H1 (cell line): ENCODE measurements at regions not wholly inside any gene's neighbourhood (a gene's known extent, or its start where the extent isn't known, plus 50 kb on each side); places are given as distances from the start of the nearest gene placed in this dataset.

ENCODE experiments used
- CTCF ChIA-PET: fragments of 300-600 bp; sonication (Branson Sonifier 250); formaldehyde crosslinking; loops from one replicate; lab custom pipeline; 2021; ENCODE audit not compliant: partially characterized antibody; lab: Charles Lee
- POLR2A ChIA-PET: fragments of 300-600 bp; sonication (Branson Sonifier 250); formaldehyde crosslinking; loops from one replicate; lab custom pipeline; 2021; ENCODE audit warnings: inconsistent platforms; ENCODE audit not compliant: partially characterized antibody; lab: Charles Lee
- DNase-seq, 2 experiments: peaks; one replicate each; pipeline versions ENCODE4 v3.0.0 to v3.0.0-alpha.2; 2010 to 2022; ENCODE audit warnings: low spot score in 2 of 2, low read depth in 1 of 2, mixed read lengths in 1 of 2
- FAIRE-seq: peaks from 2 replicates; lab custom pipeline; 2011; peaks lifted over from hg19 to GRCh38; lab: Jason Lieb, UNC
- H2AFZ ChIP-seq: 2 replicates; pipeline ENCODE4 v1.8.1; 2012; ENCODE audit warnings: low read length, inconsistent platforms
- H2AK5ac ChIP-seq: 2 replicates; pipeline ENCODE4 v1.6.1; 2013; ENCODE audit warnings: low read depth, low read length
- H2BK120ac ChIP-seq: replicated peaks from 2 replicates; pipeline ENCODE3; 2013; ENCODE audit warnings: low read depth, low read length, inconsistent platforms
- H2BK12ac ChIP-seq: 2 replicates; pipeline ENCODE4 v1.6.1; 2013; ENCODE audit warnings: low read depth, low read length
- H2BK15ac ChIP-seq: 2 replicates; pipeline ENCODE4 v1.6.1; 2013; ENCODE audit warnings: low read length
- H2BK20ac ChIP-seq: 2 replicates; pipeline ENCODE4 v1.6.1; 2013; ENCODE audit warnings: low read length
- H2BK5ac ChIP-seq: 2 replicates; pipeline ENCODE4 v1.6.1; 2013; ENCODE audit warnings: low read depth, low read length
- H3K14ac ChIP-seq: 2 replicates; pipeline ENCODE4 v1.6.1; 2013; ENCODE audit warnings: inconsistent platforms; ENCODE audit not compliant: insufficient read length
- H3K18ac ChIP-seq: 2 replicates; pipeline ENCODE4 v1.6.1; 2013; ENCODE audit warnings: low read length; ENCODE audit errors: extremely low read depth
- H3K23ac ChIP-seq: 2 replicates; pipeline ENCODE4 v1.6.1; 2013; ENCODE audit warnings: inconsistent platforms; ENCODE audit not compliant: insufficient read length
- H3K23me2 ChIP-seq: 2 replicates; pipeline ENCODE4 v1.6.1; 2013; ENCODE audit warnings: low read depth, low read length
- H3K27ac ChIP-seq: 2 replicates; pipeline ENCODE4 v1.6.1; 2011; ENCODE audit warnings: low read depth, low read length, inconsistent platforms
- H3K27me3 ChIP-seq, 4 experiments: replicated peaks in 1 of 4; 1 replicate in 1 of 4; 2 replicates in 3 of 4; pipeline versions ENCODE4 v1.6.1 to v1.8.1; 2011 to 2013; ENCODE audit warnings: low read length in 3 of 4, mild to moderate bottlenecking in 3 of 4, inconsistent platforms in 2 of 4, mixed read lengths in 2 of 4, moderate library complexity in 1 of 4; ENCODE audit not compliant: control insufficient read depth in 3 of 4, insufficient read depth in 3 of 4; ENCODE audit errors: extremely low read depth in 1 of 4
- H3K36me3 ChIP-seq, 4 experiments: 2 replicates each; pipeline versions ENCODE4 v1.6.1 to v1.8.1; 2011 to 2013; ENCODE audit warnings: mild to moderate bottlenecking in 4 of 4, low read length in 3 of 4, moderate library complexity in 2 of 4, control low read depth in 1 of 4, inconsistent platforms in 1 of 4; ENCODE audit not compliant: insufficient read depth in 4 of 4, control insufficient read depth in 2 of 4
- H3K4ac ChIP-seq: replicated peaks from 2 replicates; pipeline ENCODE3; 2013; ENCODE audit warnings: low read length, low read depth, mixed read lengths, inconsistent platforms; ENCODE audit not compliant: insufficient read length
- H3K4me1 ChIP-seq, 4 experiments: replicated peaks in 1 of 4; 1 replicate in 1 of 4; 2 replicates in 3 of 4; pipeline versions ENCODE4 v1.6.1 to v1.8.1; 2011 to 2013; ENCODE audit warnings: low read length in 3 of 4, inconsistent platforms in 2 of 4, mixed read lengths in 1 of 4; ENCODE audit not compliant: insufficient read depth in 4 of 4, control insufficient read depth in 3 of 4
- H3K4me2 ChIP-seq, 2 experiments: 2 replicates each; pipeline versions ENCODE4 v1.6.1 to v1.8.1; 2011 to 2013; ENCODE audit warnings: low read depth in 2 of 2, low read length in 2 of 2, control low read depth in 1 of 2, inconsistent platforms in 1 of 2, mild to moderate bottlenecking in 1 of 2; ENCODE audit not compliant: insufficient read depth in 1 of 2
- H3K4me3 ChIP-seq, 4 experiments: fragments of 200-600, 300-600 bp in 1 of 4; sonication (generic), shearing (Covaris generic), sonication (Bioruptor Twin) in 1 of 4; 2 replicates each; pipeline versions ENCODE4 v1.5.1 to v1.8.1; 2011 to 2016; ENCODE audit warnings: low read length in 4 of 4, low read depth in 3 of 4, control low read depth in 2 of 4, inconsistent platforms in 2 of 4, mild to moderate bottlenecking in 2 of 4, mixed read lengths in 1 of 4, moderate library complexity in 1 of 4; ENCODE audit not compliant: insufficient read depth in 2 of 4; ENCODE audit errors: extremely low read depth in 1 of 4
- H3K56ac ChIP-seq: replicated peaks from 2 replicates; pipeline ENCODE3; 2013; ENCODE audit warnings: low read depth, mild to moderate bottlenecking, mixed read lengths, low read length, inconsistent platforms; ENCODE audit not compliant: insufficient read length
- H3K79me1 ChIP-seq: 2 replicates; pipeline ENCODE4 v1.6.1; 2013; ENCODE audit warnings: low read depth, low read length, control low read depth
- H3K79me2 ChIP-seq, 2 experiments: 2 replicates each; pipeline versions ENCODE4 v1.6.1 to v1.8.1; 2012 to 2013; ENCODE audit warnings: low read length in 2 of 2, mild to moderate bottlenecking in 2 of 2, inconsistent platforms in 1 of 2; ENCODE audit not compliant: insufficient read depth in 2 of 2, control insufficient read depth in 1 of 2
- H3K9ac ChIP-seq, 4 experiments: replicated peaks in 1 of 4; 1 replicate in 1 of 4; 2 replicates in 3 of 4; pipeline versions ENCODE4 v1.6.1 to v1.8.1; 2011 to 2013; ENCODE audit warnings: low read depth in 3 of 4, low read length in 3 of 4, control low read depth in 2 of 4, mild to moderate bottlenecking in 2 of 4, moderate library complexity in 2 of 4, inconsistent platforms in 1 of 4; ENCODE audit errors: extremely low read depth in 1 of 4
- H3K9me3 ChIP-seq, 2 experiments: 2 replicates each; pipeline versions ENCODE4 v1.6.1 to v1.8.1; 2012 to 2013; ENCODE audit warnings: mild to moderate bottlenecking in 2 of 2, moderate library complexity in 2 of 2, control low read depth in 1 of 2, inconsistent platforms in 1 of 2, low read depth in 1 of 2, low read length in 1 of 2, mixed read lengths in 1 of 2; ENCODE audit not compliant: insufficient read depth in 2 of 2
- H4K20me1 ChIP-seq, 2 experiments: replicated peaks in 1 of 2; 2 replicates each; pipeline versions ENCODE3 to v1.8.1; 2011 to 2013; ENCODE audit warnings: inconsistent platforms in 2 of 2, low read length in 2 of 2, mild to moderate bottlenecking in 1 of 2; ENCODE audit not compliant: insufficient read depth in 2 of 2, control insufficient read depth in 1 of 2
- H4K5ac ChIP-seq: 2 replicates; pipeline ENCODE4 v1.6.1; 2013; ENCODE audit warnings: low read length, low read depth, mixed read lengths, inconsistent platforms; ENCODE audit not compliant: insufficient read length
- H4K8ac ChIP-seq: 2 replicates; pipeline ENCODE4 v1.8.0; 2013; ENCODE audit warnings: mild to moderate bottlenecking, moderate library complexity, low read length, inconsistent platforms; ENCODE audit not compliant: insufficient read depth; ENCODE audit errors: extremely low read depth
- H4K91ac ChIP-seq: replicated peaks from 2 replicates; pipeline ENCODE3; 2013; ENCODE audit warnings: low read length, mixed read lengths, inconsistent platforms; ENCODE audit not compliant: insufficient read length
- BACH1 ChIP-seq: IDR thresholded peaks from 2 replicates; pipeline ENCODE4 v1.6.1; 2012; ENCODE audit warnings: low read length, improper control_type of control experiment
- GABPA ChIP-seq: IDR thresholded peaks from 2 replicates; pipeline ENCODE4 v1.6.1; 2011; ENCODE audit warnings: mild to moderate bottlenecking, low read length, moderate library complexity, borderline replicate concordance; ENCODE audit not compliant: insufficient read depth
- GTF2F1 ChIP-seq: IDR thresholded peaks from 2 replicates; pipeline ENCODE4 v1.6.1; 2012; ENCODE audit warnings: low read depth, low read length, improper control_type of control experiment, borderline replicate concordance
- HDAC2 ChIP-seq, 2 experiments: fragments of 300-600 bp in 1 of 2; sonication (generic) in 1 of 2; IDR thresholded peaks; 2 replicates each; pipeline ENCODE4 v1.6.1; 2011 to 2012; ENCODE audit warnings: low read depth in 2 of 2, low read length in 2 of 2, mild to moderate bottlenecking in 2 of 2, moderate library complexity in 2 of 2, borderline replicate concordance in 1 of 2, inconsistent platforms in 1 of 2
- HDAC6 ChIP-seq: IDR thresholded peaks from one replicate; pipeline ENCODE4 v1.7.1; 2012; ENCODE audit warnings: low read depth, mild to moderate bottlenecking, inconsistent platforms, low read length, moderate library complexity
- KDM5A ChIP-seq: fragments of 200-600 bp; IDR thresholded peaks from 2 replicates; pipeline ENCODE4 v1.7.1; 2012; ENCODE audit warnings: mild to moderate bottlenecking, low read length, inconsistent platforms, mixed read lengths
- SIRT6 ChIP-seq: IDR thresholded peaks from one replicate; pipeline ENCODE4 v1.7.1; 2012; ENCODE audit warnings: low read length, inconsistent platforms
- SP1 ChIP-seq: IDR thresholded peaks from 2 replicates; pipeline ENCODE4 v1.6.1; 2011; ENCODE audit warnings: low read depth, low read length
- WGBS, 2 experiments: shearing (Covaris generic) in 1 of 2; methylation state at CpG; one replicate each; pipeline versions ENCODE4 v1.1.6 to v1.1.7; 2013 to 2015; ENCODE audit warnings: low lambda C conversion rate in 2 of 2, mixed read lengths in 2 of 2, inconsistent platforms in 1 of 2, low coverage in 1 of 2, missing lambda C conversion rate in 1 of 2; ENCODE audit not compliant: insufficient replicate concordance in 2 of 2, insufficient coverage in 1 of 2, insufficient read length in 1 of 2; ENCODE audit errors: extremely low coverage in 1 of 2, missing lambda C conversion rate in 1 of 2; 5-methylcytosine and 5-hydroxymethylcytosine counted together

DNA sequence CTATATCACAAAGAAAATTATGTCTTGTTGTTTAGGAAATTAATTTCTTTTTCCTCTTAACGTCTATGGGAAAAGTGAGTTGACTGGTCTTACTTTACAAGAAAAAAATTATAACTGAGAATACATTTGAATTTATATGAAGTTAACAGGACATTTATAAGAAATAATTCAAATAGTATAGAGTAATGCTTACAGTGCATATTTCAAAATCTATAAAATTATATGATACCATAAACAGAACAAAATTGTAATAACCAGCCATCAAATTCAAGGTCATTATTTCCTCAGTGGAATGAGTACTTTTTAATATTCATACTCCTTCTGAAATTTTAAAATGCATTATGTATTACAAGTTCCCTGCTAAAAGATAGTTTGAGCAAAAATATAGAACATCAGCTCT is 884.5 kb downstream of the TECRL start:
- H2AK5ac ChIP-seq = no peak overlapping the region
- WGBS, 2 experiments = 86% methylated on average over 1 of the region's 1 CpG; no CpG with 5 or more reads in 1 of the 2 experiments

More for the DNA sequence above, 884.5 kb downstream of the TECRL start:
- no peak overlapping the region for H3K4me3 ChIP-seq
- H2BK5ac ChIP-seq = no peak overlapping the region
- H2BK120ac ChIP-seq = no peak overlapping the region
- H3K56ac ChIP-seq = no peak overlapping the region
- no peak overlapping the region for H2AFZ ChIP-seq
- ChIA-PET POLR2A (no interaction called here), CTCF (interaction anchor here (0.9 kb wide), 1 partner anchor 38 kb away, joined by 3 read pairs; no protein-coding TSS in a partner anchor)
- H3K4ac ChIP-seq = no peak overlapping the region
- H3K23ac ChIP-seq = no peak overlapping the region
- no peaks in the 10 kb centered on the region; a peak in 1 of 8 replicates for H3K36me3 ChIP-seq
- no peak overlapping the region for H2BK15ac ChIP-seq
- H3K27ac ChIP-seq = no peak overlapping the region
- H3K4me2 ChIP-seq = no peak overlapping the region
- no peak overlapping the region for H2BK20ac ChIP-seq
- no peaks in the 10 kb centered on the region for H4K20me1 ChIP-seq
- no peak overlapping the region for H2BK12ac ChIP-seq
- H3K9ac ChIP-seq = no peak overlapping the region
- H3K4me1 ChIP-seq = no peaks in the 10 kb centered on the region
- no peak overlapping the region for H3K18ac ChIP-seq
- H3K79me2 ChIP-seq = no peaks in the 10 kb centered on the region
- no peaks in the 10 kb centered on the region for H3K79me1 ChIP-seq
- peaks cover 9 to 11% of the 10 kb centered on the region in 2 experiments for H3K9me3 ChIP-seq
- no peaks in the 10 kb centered on the region for H3K27me3 ChIP-seq
- no peak overlapping the region for H4K5ac ChIP-seq
- H3K14ac ChIP-seq = no peak overlapping the region
- no peak for TF ChIP-seq SP1
- no peak for TF ChIP-seq GABPA
- TF ChIP-seq GTF2F1 = no peak
- TF ChIP-seq HDAC2 (IDR thresholded peaks at IDR 0.05; ENCODE audit: borderline replicate concordance in 1 of 2, low read depth in 2 of 2, low read length in 2 of 2) = no peak
- TF ChIP-seq HDAC6 = no peak
- no peak for TF ChIP-seq BACH1
- TF ChIP-seq KDM5A = no peak
- TF ChIP-seq SIRT6 = no peak
- TF ChIP-seq, all 59 proteins: peak for 0
- no peaks in the 10 kb centered on the region for H3K23me2 ChIP-seq
- DNase-seq (no peak), FAIRE-seq (no peak)
- no peak overlapping the region for H4K8ac ChIP-seq
- no peak overlapping the region for H4K91ac ChIP-seq
